Astrocyte of the cerebellum (primary cell): ENCODE measurements at regions not wholly inside any gene's neighbourhood (a gene's known extent, or its start where the extent isn't known, plus 50 kb on each side); places are given as distances from the start of the nearest gene placed in this dataset.

ENCODE experiments used
- DNase-seq: peaks from one replicate; pipeline ENCODE4 v3.0.0-alpha.2; 2011; ENCODE audit warnings: low read depth
- H3K4me3 ChIP-seq: 2 replicates; pipeline ENCODE4 v1.5.1; 2011; ENCODE audit warnings: mild to moderate bottlenecking, low read depth, low read length, moderate library complexity
- CTCF ChIP-seq: IDR thresholded peaks from 2 replicates; pipeline ENCODE4 v1.5.1; 2012; ENCODE audit warnings: low read length, low read depth, moderate library complexity, mild to moderate bottlenecking; ENCODE audit errors: missing control alignments
- in situ Hi-C: cut with HindIII; loops from 2 replicates; pipeline ENCODE4 v1.10.0; 2017; ENCODE audit warnings: low sequenced_read_pairs

GRCh38 chr15:31237043-31237324 lies 89.7 kb upstream of the KLF13 start:
- in situ Hi-C loops = no loop called here
- H3K4me3 ChIP-seq = no peak overlapping the region
- no peak for DNase-seq
- TF ChIP-seq CTCF = no peak

DNA sequence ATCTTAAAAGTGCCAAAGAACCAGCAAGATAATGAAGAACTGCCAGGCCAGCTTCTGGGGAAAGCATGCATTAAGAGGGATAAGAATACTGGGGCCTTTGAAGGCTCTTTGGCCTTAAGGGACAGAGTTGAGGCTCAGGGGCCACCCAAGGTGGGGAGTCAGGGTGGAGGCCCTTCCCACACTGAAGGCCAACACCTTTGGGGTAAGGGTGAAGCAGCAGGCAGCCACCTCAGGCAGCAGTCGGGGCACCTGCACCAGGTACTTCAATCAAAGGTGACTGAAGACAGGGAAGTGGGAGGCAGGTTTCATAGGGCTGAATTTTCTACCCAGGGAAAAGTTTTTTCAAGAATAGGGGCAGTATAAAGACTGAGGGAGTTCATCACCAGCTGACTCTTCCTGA lies 87.7 kb upstream of the KLF13 start:
- no peak for TF ChIP-seq CTCF
- in situ Hi-C loops = no loop called here
- no peak overlapping the region for H3K4me3 ChIP-seq
- DNase-seq = no peak

DNA sequence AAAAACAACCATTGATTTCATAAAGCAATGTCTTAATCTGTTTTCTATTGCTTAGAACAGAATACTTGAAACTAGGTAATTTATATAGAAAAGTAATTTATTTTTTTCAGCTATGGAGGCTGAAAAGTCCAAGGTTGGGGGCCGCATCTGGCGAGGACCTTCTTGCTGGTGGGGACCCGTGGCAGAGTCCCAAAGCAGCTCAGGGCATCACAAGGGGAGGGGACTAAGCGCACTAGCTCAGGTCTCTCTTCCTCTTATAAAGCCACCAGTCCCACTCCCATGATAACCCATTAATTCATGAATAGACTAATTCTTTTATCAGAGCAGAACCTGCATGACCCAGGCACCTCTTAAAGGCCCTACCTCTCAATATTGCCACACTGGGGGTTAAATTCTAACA lies 87.2 kb upstream of the KLF13 start:
- no peak overlapping the region for H3K4me3 ChIP-seq
- no peak for TF ChIP-seq CTCF
- no peak for DNase-seq
- in situ Hi-C loops = no loop called here

DNA sequence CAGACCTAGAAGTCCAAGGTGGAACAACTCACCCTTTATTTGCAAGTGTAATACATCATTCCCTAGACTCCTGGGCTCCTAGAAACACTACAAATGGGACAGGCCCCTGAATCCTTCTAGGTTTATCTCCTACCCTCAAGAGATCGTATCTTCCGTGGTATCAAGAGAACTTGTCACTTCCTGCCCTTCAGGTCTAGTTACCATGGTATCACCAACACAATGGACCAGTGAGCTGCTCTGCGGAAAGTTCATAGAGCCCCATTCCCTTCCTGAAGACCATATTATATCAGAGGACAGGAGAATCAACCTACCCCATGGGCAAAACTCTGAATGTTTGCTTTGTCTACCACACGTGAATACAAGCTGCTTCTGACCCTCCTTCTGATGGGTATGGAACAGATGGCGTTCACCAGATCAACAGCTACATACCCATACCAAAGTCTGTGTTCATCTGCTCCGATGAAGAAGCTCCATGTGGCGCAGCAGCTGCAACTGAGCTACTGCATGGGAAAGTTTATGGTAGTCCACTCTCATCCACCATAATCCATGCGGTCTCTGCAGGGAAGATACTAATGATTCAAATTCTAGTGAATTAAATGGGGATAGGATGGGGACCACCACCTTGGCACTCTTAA lies 84.6 kb upstream of the KLF13 start:
- in situ Hi-C loops = no loop called here
- H3K4me3 ChIP-seq = no peak overlapping the region
- no peak for DNase-seq
- TF ChIP-seq CTCF = no peak

- in situ Hi-C loops = no loop called here
- no peak for DNase-seq
- no peak overlapping the region for H3K4me3 ChIP-seq
- no peak for TF ChIP-seq CTCF
These were observed 82.7 kb upstream of the KLF13 start for GRCh38 chr15:31243895-31244294.

- in situ Hi-C loops = no loop called here
- TF ChIP-seq CTCF = no peak
- no peak for DNase-seq
- no peak overlapping the region for H3K4me3 ChIP-seq
These were observed 81.4 kb upstream of the KLF13 start for GRCh38 chr15:31245135-31245689.
